K562 (cell line): ENCODE measurements at regions not wholly inside any gene's neighbourhood (a gene's known extent, or its start where the extent isn't known, plus 50 kb on each side); places are given as distances from the start of the nearest gene placed in this dataset.
A peak's percentile ranks its signal among the peaks of the same experiment; 100 is the strongest.

Experiments
- ATAC-seq: fragments of 200-7000 bp; cut with Tn5 transposase; 3 replicates; pipeline ENCODE4 v1.9.1; 2020; ENCODE audit warnings: moderate library complexity
- BruUV-seq: library from RNA; stranded (reverse); fragments of 400-500 nt; replicated peaks from 2 replicates; lab custom pipeline; 2021; lab: Mats Ljungman, UMichigan
- CTCF ChIA-PET: fragments of 300-600 bp; formaldehyde crosslinking; extraction: SDS; loops from one replicate; lab custom pipeline; 2021; ENCODE audit warnings: low intra/inter-chr PET ratio; lab: Yijun Ruan, JAX
- POLR2A ChIA-PET: fragments of 300-600, 350-650 bp; sonication (Branson Sonifier 250); formaldehyde crosslinking; extraction: SDS; loops from one replicate; lab custom pipeline; 2021; ENCODE audit warnings: antibody characterized with exemption, inconsistent platforms; lab: Yijun Ruan, JAX
- DNase-seq, 4 experiments: peaks; one replicate each; pipeline versions ENCODE4 v3.0.0 to v3.0.0-alpha.2; 2011 to 2018; ENCODE audit warnings: low spot score in 3 of 4, mixed read lengths in 3 of 4; ENCODE audit errors: extremely low read depth in 1 of 4
- FAIRE-seq: peaks from 2 replicates; lab custom pipeline; 2011; peaks lifted over from hg19 to GRCh38; lab: Jason Lieb, UNC
- H2AFZ ChIP-seq: 2 replicates; pipeline ENCODE4 v1.6.0; 2011; ENCODE audit warnings: low read depth, low read length, control low read depth, inconsistent platforms
- H3K27ac ChIP-seq: fragments of 200-600 bp; 3 replicates; pipeline ENCODE4 v1.8.0; 2011; ENCODE audit warnings: low read depth, mild to moderate bottlenecking, control low read depth, inconsistent platforms, low read length, moderate library complexity, mixed read lengths; ENCODE audit errors: extremely low read depth
- H3K27me3 ChIP-seq, 2 experiments: fragments of 300-600 bp in 1 of 2; 2 replicates in 1 of 2; 3 replicates in 1 of 2; pipeline versions ENCODE4 v1.6.0 to v1.8.0; 2011; ENCODE audit warnings: inconsistent platforms in 2 of 2, low read length in 2 of 2, mild to moderate bottlenecking in 1 of 2, mixed read lengths in 1 of 2, moderate library complexity in 1 of 2; ENCODE audit not compliant: control insufficient read depth in 2 of 2, insufficient read depth in 2 of 2
- H3K36me3 ChIP-seq: fragments of 300-600 bp; 3 replicates; pipeline ENCODE4 v1.8.0; 2011; ENCODE audit warnings: mild to moderate bottlenecking, low read length, inconsistent platforms; ENCODE audit not compliant: control insufficient read depth, insufficient read depth
- H3K4me1 ChIP-seq, 2 experiments: fragments of 200-600 bp in 1 of 2; replicated peaks in 1 of 2; 2 replicates in 1 of 2; 3 replicates in 1 of 2; pipeline versions ENCODE4 v1.5.1 to v1.8.0; 2011; ENCODE audit warnings: inconsistent platforms in 2 of 2, low read length in 2 of 2, mild to moderate bottlenecking in 1 of 2, mixed read lengths in 1 of 2, moderate library complexity in 1 of 2; ENCODE audit not compliant: control insufficient read depth in 2 of 2, insufficient read depth in 2 of 2
- H3K4me2 ChIP-seq: 2 replicates; pipeline ENCODE4 v1.6.1; 2011; ENCODE audit warnings: low read length, control low read depth, inconsistent platforms, mixed read lengths; ENCODE audit not compliant: insufficient read depth
- H3K4me3 ChIP-seq: fragments of 200-600 bp; sonication (generic), shearing (Covaris generic); 2 replicates; pipeline ENCODE4 v1.5.1; 2016; ENCODE audit warnings: control low read depth, inconsistent platforms
- H3K79me2 ChIP-seq: fragments of 200-600 bp; 3 replicates; pipeline ENCODE4 v1.8.0; 2011; ENCODE audit warnings: low read length, inconsistent platforms; ENCODE audit not compliant: control insufficient read depth, insufficient read depth
- H3K9ac ChIP-seq, 2 experiments: 2 replicates each; pipeline versions ENCODE4 v1.6.0 to v1.6.1; 2011; ENCODE audit warnings: low read depth in 2 of 2, low read length in 2 of 2, control low read depth in 1 of 2, inconsistent platforms in 1 of 2, mild to moderate bottlenecking in 1 of 2, mixed read lengths in 1 of 2; ENCODE audit not compliant: insufficient read depth in 1 of 2
- H3K9me1 ChIP-seq: one replicate; pipeline ENCODE4 v1.6.0; 2011; ENCODE audit warnings: inconsistent platforms, mild to moderate bottlenecking, low read length, moderate library complexity; ENCODE audit not compliant: control insufficient read depth, insufficient read depth
- H3K9me3 ChIP-seq: replicated peaks from 2 replicates; pipeline ENCODE4 v1.5.1; 2011; ENCODE audit warnings: low read depth, low read length, inconsistent platforms; ENCODE audit not compliant: control insufficient read depth, insufficient read depth
- H4K20me1 ChIP-seq: replicated peaks from 2 replicates; pipeline ENCODE4 v1.6.1; 2011; ENCODE audit warnings: low read length, inconsistent platforms, mixed read lengths; ENCODE audit not compliant: control insufficient read depth, insufficient read depth
- CBX1 ChIP-seq: sonication (generic); IDR thresholded peaks from 2 replicates; pipeline ENCODE4 v1.6.1; 2016; ENCODE audit warnings: antibody characterized with exemption, low read depth, mild to moderate bottlenecking
- CBX3 ChIP-seq, 2 experiments: IDR thresholded peaks; 1 replicate in 1 of 2; 2 replicates in 1 of 2; pipeline ENCODE4 v1.6.1; 2012; ENCODE audit warnings: inconsistent platforms in 2 of 2, low read length in 2 of 2, borderline replicate concordance in 1 of 2, control low read depth in 1 of 2
- CBX5 ChIP-seq: IDR thresholded peaks from 2 replicates; pipeline ENCODE4 v1.6.1; 2014; ENCODE audit warnings: low read depth, borderline replicate concordance
- EHMT2 ChIP-seq: fragments of 450-650 bp; IDR thresholded peaks from 2 replicates; pipeline ENCODE4 v1.6.1; 2018; ENCODE audit warnings: antibody characterized with exemption
- HMG20B ChIP-seq: fragments of 250-450 bp; sonication (Bioruptor Pico); IDR thresholded peaks from 2 replicates; pipeline ENCODE4 v1.5.0; 2021; ENCODE audit warnings: mild to moderate bottlenecking
- SP2 ChIP-seq: IDR thresholded peaks from 2 replicates; pipeline ENCODE4 v1.6.1; 2011; ENCODE audit warnings: mild to moderate bottlenecking, low read depth, low read length, moderate library complexity; ENCODE audit not compliant: poor library complexity, severe bottlenecking; ENCODE audit errors: extremely low read depth
- SRSF9 ChIP-seq: fragments of 200-400 bp; formaldehyde crosslinking; IDR thresholded peaks from 2 replicates; pipeline ENCODE4 v1.6.1; 2017; ENCODE audit warnings: low read depth, low read length, borderline replicate concordance
- TRIM24 ChIP-seq, 2 experiments: fragments of 450-650 bp; IDR thresholded peaks; 2 replicates each; pipeline ENCODE4 v1.6.1; 2016
- TRIM28 ChIP-seq: fragments of 450-650 bp; IDR thresholded peaks from 2 replicates; pipeline ENCODE4 v1.6.1; 2017
- ZEB2 ChIP-seq: fragments of 450-650 bp; IDR thresholded peaks from 2 replicates; pipeline ENCODE4 v1.6.1; 2016
- ZNF140 ChIP-seq: fragments of 250-450 bp; sonication (Bioruptor Pico); IDR thresholded peaks from 2 replicates; pipeline ENCODE4 v1.8.0; 2021; ENCODE audit warnings: moderate library complexity, mild to moderate bottlenecking, inconsistent platforms
- ZNF431 ChIP-seq: sonication (generic); formaldehyde crosslinking; IDR thresholded peaks from 2 replicates; pipeline ENCODE4 v1.8.0; 2022; ENCODE audit warnings: mild to moderate bottlenecking, missing genetic modification reagents
- WGBS: fragments of 100-300 bp; shearing (Covaris generic); methylation state at CpG from one replicate; pipeline ENCODE4 v1.1.6; 2016; ENCODE audit warnings: low coverage, mixed read lengths; ENCODE audit not compliant: insufficient coverage; ENCODE audit errors: missing lambda C conversion rate; 5-methylcytosine and 5-hydroxymethylcytosine counted together
- in situ Hi-C: fragments of 300-500 bp; cut with MboI; formaldehyde crosslinking; loops from 4 replicates; pipeline ENCODE4 v1.15.0; 2018; ENCODE audit warnings: inconsistent platforms, mixed read lengths
- intact Hi-C: fragments of 100-400 bp; cut with micrococcal nuclease; formaldehyde crosslinking; loops from 2 replicates; pipeline ENCODE4 v1.14.2; 2022
- TF ChIP-seq, protein P1 (sequence below): fragments of 450-650 bp; IDR thresholded peaks from 2 replicates; pipeline ENCODE4 v1.6.1; 2018; ENCODE audit warnings: mild to moderate bottlenecking, low read depth; ENCODE audit not compliant: partially characterized antibody

- Histone ChIP-seq H4K20me1 (no peaks in the 10 kb centered on the region), H3K27me3 (peaks cover 4 to 41% of the 10 kb centered on the region in 2 experiments; a peak in 4 of 5 replicates), H3K9me1 (no peaks in the 10 kb centered on the region), H3K36me3 (no peaks in the 10 kb centered on the region), H3K27ac (no peak overlapping the region), H3K79me2 (no peaks in the 10 kb centered on the region), H3K9ac (no peak overlapping the region), H3K4me2 (no peak overlapping the region), H3K4me3 (no peak overlapping the region), H2AFZ (no peak overlapping the region), H3K9me3 (peaks cover 12% of the 10 kb centered on the region), H3K4me1 (no peaks in the 10 kb centered on the region)
- no peak for ATAC-seq
- WGBS: 0% methylated on average over 4 of the region's 4 CpGs
- FAIRE-seq: peak; percentile 56
- intact Hi-C loops: no loop called here
- no peak for DNase-seq
- in situ Hi-C loops: loop anchor here (5.0 kb wide), 1 partner anchor 157 kb away; no protein-coding TSS in a partner anchor
- TF ChIP-seq SRSF9 (no peak), ZNF140 (CRISPR knock-in tag) (no peak), ZNF431 (CRISPR knock-in tag) (0 out of 2 replicates have a peak, but pooled peaks have one; percentile 15), HMG20B (no peak), TRIM24 (IDR thresholded peaks at IDR 0.05) (peak; percentile 41 to 73; a peak in 3 of 4 replicates), SP2 (no peak), CBX3 (IDR thresholded peaks at IDR 0.05; ENCODE audit: borderline replicate concordance in 1 of 2, low read length in 2 of 2) (peak; percentile 84 to 99), EHMT2 (peak; percentile 48; the same call in 1 of the 2 replicates), CBX5 (peak; percentile 98), ZEB2 (0 out of 2 replicates have a peak, but pooled peaks have one; percentile 19), TRIM28 (peak; percentile 99), CBX1 (peak; percentile 90)
- TF ChIP-seq, protein P1, sequence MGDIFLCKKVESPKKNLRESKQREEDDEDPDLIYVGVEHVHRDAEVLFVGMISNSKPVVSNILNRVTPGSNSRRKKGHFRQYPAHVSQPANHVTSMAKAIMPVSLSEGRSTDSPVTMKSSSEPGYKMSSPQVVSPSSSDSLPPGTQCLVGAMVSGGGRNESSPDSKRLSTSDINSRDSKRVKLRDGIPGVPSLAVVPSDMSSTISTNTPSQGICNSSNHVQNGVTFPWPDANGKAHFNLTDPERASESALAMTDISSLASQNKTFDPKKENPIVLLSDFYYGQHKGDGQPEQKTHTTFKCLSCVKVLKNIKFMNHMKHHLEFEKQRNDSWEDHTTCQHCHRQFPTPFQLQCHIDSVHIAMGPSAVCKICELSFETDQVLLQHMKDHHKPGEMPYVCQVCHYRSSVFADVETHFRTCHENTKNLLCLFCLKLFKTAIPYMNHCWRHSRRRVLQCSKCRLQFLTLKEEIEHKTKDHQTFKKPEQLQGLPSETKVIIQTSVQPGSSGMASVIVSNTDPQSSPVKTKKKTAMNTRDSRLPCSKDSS: peak; percentile 91
- ChIA-PET POLR2A (interaction anchor here (0.7 kb wide), 1 partner anchor 172 kb away, joined by 3 read pairs; no protein-coding TSS in a partner anchor), CTCF (no interaction called here)
- no TSS peak for BruUV-seq
Measured at GRCh38 chr7:155184923-155185322, 112.8 kb upstream of the INSIG1 start.
